ENCODE measurements at regions not wholly inside any gene's neighbourhood (a gene's known extent, or its start where the extent isn't known, plus 50 kb on each side); places are given as distances from the start of the nearest gene placed in this dataset.

GRCh38 chr13:65913173-65913572, 1317.0 kb downstream of the PCDH9 start:
- Histone ChIP-seq H3K4me1 (ENCODE audit: insufficient read depth, low read length) (no peaks in the 10 kb centered on the region), H3K9me3 (ENCODE audit: low read length) (peaks cover 20% of the 10 kb centered on the region), H3K27me3 (ENCODE audit: control insufficient read depth in 1 of 2, insufficient read depth in 2 of 2, low read length in 2 of 2) (no peaks in the 10 kb centered on the region; a peak in 1 of 5 replicates), H2AFZ (ENCODE audit: low read length) (no peak overlapping the region), H3K9ac (ENCODE audit: insufficient read depth, low read depth, low read length) (no peak overlapping the region), H3K4me2 (ENCODE audit: low read depth, low read length) (no peak overlapping the region), H3K36me3 (replicated peaks in 1 of 2; ENCODE audit: control insufficient read depth in 1 of 2, insufficient read depth in 2 of 2, low read length in 2 of 2) (no peaks in the 10 kb centered on the region), H3K4me3 (replicated peaks in 1 of 3; ENCODE audit: insufficient read depth in 1 of 3, low read depth in 2 of 3, low read length in 3 of 3) (no peak overlapping the region), H3K27ac (ENCODE audit: extremely low read length, insufficient read depth, low read length) (no peak overlapping the region), H3K79me2 (ENCODE audit: insufficient read depth, low read length) (no peaks in the 10 kb centered on the region), H4K20me1 (ENCODE audit: insufficient read depth, low read length) (no peaks in the 10 kb centered on the region)
- intact Hi-C loops (cut with micrococcal nuclease; ENCODE audit: unreplicated experiment) (no loop called here), in situ Hi-C loops (cut with HindIII; ENCODE audit: extremely low pct_ligation_motif_present, low pct_unique_long_range_greater_than_20kb) (loop anchor here (25.0 kb wide), 1 partner anchor 1324 kb away; the partner anchor contains the start of gene PCDH9)
- no peak for FAIRE-seq
- WGBS (ENCODE audit: low lambda C conversion rate): 0% methylated on average over 2 of the region's 2 CpGs
- no peak for DNase-seq (ENCODE audit: low spot score)
- ChIA-PET POLR2A (no interaction called here), CTCF (ENCODE audit: low intra/inter-chr PET ratio, low total read pairs) (no interaction called here)
- TF ChIP-seq MTF2 (CRISPR knock-in tag; IDR thresholded peaks at IDR 0.05; ENCODE audit: borderline replicate concordance) (no peak), ZNF619 (CRISPR knock-in tag; IDR thresholded peaks at IDR 0.05) (no peak), KDM5B (CRISPR knock-in tag; IDR thresholded peaks at IDR 0.05; ENCODE audit: borderline replicate concordance) (no peak), MTA3 (CRISPR knock-in tag; IDR thresholded peaks at IDR 0.05) (no peak), ZNF687 (CRISPR knock-in tag; IDR thresholded peaks at IDR 0.05) (no peak), ZFP91 (CRISPR knock-in tag; IDR thresholded peaks at IDR 0.05; ENCODE audit: borderline replicate concordance) (no peak), PPARG (CRISPR knock-in tag; conservative IDR thresholded peaks at IDR 0.05) (no peak)
- no TSS peak for BruUV-seq (replicated peaks)
- no peak for ATAC-seq
